Stomach (tissue), 4 donors: ENCODE measurements at regions not wholly inside any gene's neighbourhood (a gene's known extent, or its start where the extent isn't known, plus 50 kb on each side); places are given as distances from the start of the nearest gene placed in this dataset.

Experiments
- CTCF ChIP-seq, 7 experiments: fragments of 450-650 bp in 4 of 7; fragments of 200-600 bp in 3 of 7; sonication (generic) in 3 of 7; IDR thresholded peaks; one replicate each; pipeline ENCODE4 v1.5.1; 2016 to 2019; ENCODE audit warnings: antibody characterized with exemption in 7 of 7, control low read depth in 2 of 7, mild to moderate bottlenecking in 1 of 7
- EP300 ChIP-seq: sonication (generic); formaldehyde crosslinking; IDR thresholded peaks from one replicate; pipeline ENCODE4 v1.6.1; 2017; ENCODE audit warnings: antibody characterized with exemption
- POLR2A ChIP-seq, 4 donors: fragments of 450-650 bp; IDR thresholded peaks; one replicate each; pipeline ENCODE4 v1.6.1; 2016; ENCODE audit warnings: antibody characterized with exemption in 4 of 4, control low read depth in 2 of 4, mild to moderate bottlenecking in 1 of 4, moderate library complexity in 1 of 4
- POLR2AphosphoS5 ChIP-seq, 3 donors: sonication (generic); formaldehyde crosslinking; IDR thresholded peaks; one replicate each; pipeline ENCODE4 v1.6.1; 2016; ENCODE audit warnings: antibody characterized with exemption in 3 of 3

DNA sequence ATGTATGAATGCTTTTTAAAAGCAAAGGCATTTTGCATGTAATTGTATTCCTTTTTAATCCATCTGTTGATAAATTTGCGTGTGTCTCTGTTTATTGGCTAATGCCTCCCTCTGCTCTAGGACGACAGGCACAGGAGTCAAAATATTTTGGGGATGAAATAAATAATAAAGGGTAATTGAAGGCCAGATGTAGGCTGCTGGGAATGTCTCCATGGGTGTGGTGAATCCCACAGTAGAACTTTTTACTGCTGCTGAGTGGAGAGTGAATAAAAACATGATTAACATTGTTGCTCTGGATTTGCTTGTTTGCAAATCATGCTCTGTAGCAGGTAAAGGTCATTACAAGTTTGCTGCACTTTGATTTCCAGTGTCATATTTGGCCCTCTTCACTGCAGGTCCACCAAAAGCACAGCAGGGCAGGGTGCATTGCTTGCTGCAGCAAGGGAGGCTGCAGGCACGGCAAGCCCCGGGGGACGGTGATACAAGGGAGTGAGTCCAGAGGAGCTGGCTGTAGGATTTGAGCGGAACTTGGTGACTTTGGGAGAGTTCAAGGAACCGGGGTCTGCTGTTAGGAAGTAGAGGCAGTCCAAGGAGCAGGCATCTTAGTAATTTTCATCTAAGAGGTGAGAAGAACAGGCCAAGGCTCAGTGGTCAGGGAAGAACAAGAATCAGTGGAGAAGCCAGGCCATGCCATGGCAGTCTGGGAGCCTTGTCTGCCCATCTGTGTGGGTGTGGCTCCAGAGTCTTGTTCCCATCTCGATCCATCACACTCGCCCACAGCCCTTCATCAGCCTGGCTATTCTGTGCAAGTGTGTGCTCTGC is 201.5 kb upstream of the RAB6C start:
- no peak for TF ChIP-seq CTCF (IDR thresholded peaks at IDR 0.05)
- no peak for TF ChIP-seq POLR2A (IDR thresholded peaks at IDR 0.05)
- TF ChIP-seq POLR2AphosphoS5 (IDR thresholded peaks at IDR 0.05): no peak
- TF ChIP-seq EP300: no peak
